ENCODE measurements at regions not wholly inside any gene's neighbourhood (a gene's known extent, or its start where the extent isn't known, plus 50 kb on each side); places are given as distances from the start of the nearest gene placed in this dataset.
"Not testable (repeated sequence)": the region's sequence is repeated elsewhere in the genome, so short reads cannot be mapped to it uniquely, and the experiment has no call there.

- CTCF ChIA-PET, result interaction anchor here (0.6 to 0.7 kb wide), 2 partner anchors 15 to 44 kb away, joined by 3 to 4 read pairs; no protein-coding TSS in a partner anchor
- H3K27ac ChIP-seq (ENCODE audit: extremely low read depth, low read depth, low read length), result no peak overlapping the region
- POLR2A ChIA-PET, result no interaction called here
- H3K4me1 ChIP-seq (ENCODE audit: control insufficient read depth, insufficient read depth, low read length), result no peaks in the 10 kb centered on the region
- TF ChIP-seq ZNF221 (tag by site-specific recombination; IDR thresholded peaks at IDR 0.05; ENCODE audit: borderline replicate concordance) (no peak), ZNF362 (tag by site-specific recombination; IDR thresholded peaks at IDR 0.05) (no peak), PATZ1 (tag by site-specific recombination; IDR thresholded peaks at IDR 0.05) (no peak), ZNF132 (tag by site-specific recombination; IDR thresholded peaks at IDR 0.05; ENCODE audit: borderline replicate concordance) (no peak), ZNF658 (tag by site-specific recombination; IDR thresholded peaks at IDR 0.05) (no peak), ZNF830 (tag by site-specific recombination; IDR thresholded peaks at IDR 0.05; ENCODE audit: low read depth) (no peak), ZNF19 (tag by site-specific recombination; IDR thresholded peaks at IDR 0.05; ENCODE audit: low read depth) (no peak), BCL6B (tag by site-specific recombination; IDR thresholded peaks at IDR 0.05) (no peak), ZNF777 (tag by site-specific recombination; IDR thresholded peaks at IDR 0.05; ENCODE audit: borderline replicate concordance) (no peak), CTCF (tag by site-specific recombination; IDR thresholded peaks at IDR 0.05) (no peak), MZF1 (tag by site-specific recombination; IDR thresholded peaks at IDR 0.05; ENCODE audit: borderline replicate concordance) (no peak)
- no peaks in the 10 kb centered on the region for H3K36me3 ChIP-seq (ENCODE audit: control insufficient read depth in 2 of 2, insufficient read depth in 1 of 2, low read length in 2 of 2)
- no peak overlapping the region for H3K4me3 ChIP-seq (ENCODE audit: low read depth, low read length)
- H3K9me3 ChIP-seq (ENCODE audit: control insufficient read depth, insufficient read depth, low read depth, low read length), result no peaks in the 10 kb centered on the region
Measured at GRCh38 chr1:239112101-239112935, 274.1 kb upstream of the CHRM3 start.

GRCh38 chr1:239107676-239108075 is 278.7 kb upstream of the CHRM3 start:
- CTCF ChIA-PET, result no interaction called here
- Histone ChIP-seq H3K27ac (ENCODE audit: extremely low read depth, low read depth, low read length) (no peak overlapping the region), H3K4me3 (ENCODE audit: low read depth, low read length) (no peak overlapping the region), H3K4me1 (ENCODE audit: control insufficient read depth, insufficient read depth, low read length) (no peaks in the 10 kb centered on the region), H3K9me3 (ENCODE audit: control insufficient read depth, insufficient read depth, low read depth, low read length) (no peaks in the 10 kb centered on the region), H3K36me3 (ENCODE audit: control insufficient read depth in 2 of 2, insufficient read depth in 1 of 2, low read length in 2 of 2) (no peaks in the 10 kb centered on the region)
- no peak for TF ChIP-seq KLF10 (tag by site-specific recombination; IDR thresholded peaks at IDR 0.05)
- no peak for TF ChIP-seq ZNF529 (tag by site-specific recombination; IDR thresholded peaks at IDR 0.05; ENCODE audit: insufficient replicate concordance)
- TF ChIP-seq ELK4 (IDR thresholded peaks at IDR 0.05; ENCODE audit: borderline replicate concordance, low read depth, low read length), result no peak
- TF ChIP-seq RBAK (tag by site-specific recombination; IDR thresholded peaks at IDR 0.05), result no peak
- no peak for TF ChIP-seq ZNF658 (tag by site-specific recombination; IDR thresholded peaks at IDR 0.05)
- no peak for TF ChIP-seq ZNF221 (tag by site-specific recombination; IDR thresholded peaks at IDR 0.05; ENCODE audit: borderline replicate concordance)
- no peak for TF ChIP-seq ZNF114 (tag by site-specific recombination; IDR thresholded peaks at IDR 0.05)
- TF ChIP-seq SP3 (tag by site-specific recombination; IDR thresholded peaks at IDR 0.05), result no peak
- no peak for TF ChIP-seq ZSCAN16 (tag by site-specific recombination; IDR thresholded peaks at IDR 0.05)
- TF ChIP-seq ZNF274 (IDR thresholded peaks at IDR 0.05; ENCODE audit: low read length), result no peak
- TF ChIP-seq ZNF274 (tag by site-specific recombination; IDR thresholded peaks at IDR 0.05; ENCODE audit: borderline replicate concordance), result no peak
- TF ChIP-seq ZNF341 (tag by site-specific recombination; IDR thresholded peaks at IDR 0.05; ENCODE audit: low read depth), result no peak
- no peak for TF ChIP-seq ZNF423 (tag by site-specific recombination; IDR thresholded peaks at IDR 0.05)
- TF ChIP-seq ZNF19 (tag by site-specific recombination; IDR thresholded peaks at IDR 0.05; ENCODE audit: low read depth), result no peak
- no peak for TF ChIP-seq SP2 (tag by site-specific recombination; IDR thresholded peaks at IDR 0.05)
- POLR2A ChIA-PET, result no interaction called here

- H3K9me3 ChIP-seq (ENCODE audit: control insufficient read depth, insufficient read depth, low read depth, low read length); POLR2A ChIA-PET; H3K27ac ChIP-seq (ENCODE audit: extremely low read depth, low read depth, low read length); H3K4me1 ChIP-seq (ENCODE audit: control insufficient read depth, insufficient read depth, low read length); H3K4me3 ChIP-seq (ENCODE audit: low read depth, low read length); H3K36me3 ChIP-seq (ENCODE audit: control insufficient read depth in 2 of 2, insufficient read depth in 1 of 2, low read length in 2 of 2): not testable (repeated sequence)
- CTCF ChIA-PET, result interaction anchor here (0.9 kb wide), 1 partner anchor 13 kb away, joined by 3 read pairs; no protein-coding TSS in a partner anchor
Measured at GRCh38 chr1:239106689-239107088, 279.7 kb upstream of the CHRM3 start.
